Sigmoid colon (tissue), 6 donors: ENCODE measurements at regions not wholly inside any gene's neighbourhood (a gene's known extent, or its start where the extent isn't known, plus 50 kb on each side); places are given as distances from the start of the nearest gene placed in this dataset.

Source experiments
- DNase-seq: peaks from one replicate; pipeline ENCODE4 v3.0.0-alpha.2; 2019
- H3K27ac ChIP-seq, 4 donors: fragments of 200-600 bp; sonication (generic); one replicate each; pipeline ENCODE4 v1.5.1; 2016 to 2019; ENCODE audit warnings: mild to moderate bottlenecking in 1 of 4
- H3K27me3 ChIP-seq, 3 donors: fragments of 200-600 bp; sonication (generic); one replicate each; pipeline ENCODE4 v1.5.1; 2019; ENCODE audit warnings: mild to moderate bottlenecking in 1 of 3
- H3K36me3 ChIP-seq, 4 donors: fragments of 200-600 bp; sonication (generic); one replicate each; pipeline ENCODE4 v1.5.1; 2016 to 2019
- H3K4me1 ChIP-seq, 4 donors: fragments of 200-600 bp; sonication (generic); one replicate each; pipeline ENCODE4 v1.5.1; 2017 to 2019
- H3K4me3 ChIP-seq, 4 donors: fragments of 200-600 bp; sonication (generic); one replicate each; pipeline ENCODE4 v1.5.1; 2017 to 2019; ENCODE audit warnings: mild to moderate bottlenecking in 2 of 4, moderate library complexity in 1 of 4
- H3K9me3 ChIP-seq, 4 donors: fragments of 200-600 bp in 3 of 4; sonication (generic) in 3 of 4; one replicate each; pipeline versions ENCODE4 v1.5.1 to v1.6.1; 2013 to 2019
- CTCF ChIP-seq, 4 experiments: fragments of 450-650 bp in 3 of 4; fragments of 200-600 bp in 1 of 4; IDR thresholded peaks; one replicate each; pipeline ENCODE4 v1.5.1; 2016 to 2019; ENCODE audit warnings: antibody characterized with exemption in 4 of 4, mild to moderate bottlenecking in 3 of 4, moderate library complexity in 2 of 4
- EP300 ChIP-seq, 4 donors: sonication (generic); formaldehyde crosslinking; IDR thresholded peaks; one replicate each; pipeline ENCODE4 v1.6.1; 2017; ENCODE audit warnings: antibody characterized with exemption in 4 of 4
- POLR2A ChIP-seq, 2 donors: fragments of 450-650 bp; IDR thresholded peaks; one replicate each; pipeline ENCODE4 v1.6.1; 2016; ENCODE audit warnings: antibody characterized with exemption in 2 of 2, mild to moderate bottlenecking in 2 of 2, moderate library complexity in 2 of 2
- POLR2AphosphoS5 ChIP-seq, 4 donors: sonication (generic); formaldehyde crosslinking; IDR thresholded peaks; one replicate each; pipeline ENCODE4 v1.6.1; 2017; ENCODE audit warnings: antibody characterized with exemption in 4 of 4
- WGBS, 2 donors: extraction: QIAGEN DNeasy Blood & Tissue Kit; methylation state at CpG; one replicate each; pipeline ENCODE4 v1.1.7; 2013; 5-methylcytosine and 5-hydroxymethylcytosine counted together
- intact Hi-C: fragments of 100-400 bp; cut with DNase I; formaldehyde crosslinking; loops from one replicate; pipeline ENCODE4 v1.15.1; 2023
- donor health status: healthy with polysubstance abuse.
- donor health status: healthy.

GRCh38 chr3:76402926-76403325 is 617.6 kb upstream of the ZNF717 start:
- Histone ChIP-seq H3K27me3 (no peaks in the 10 kb centered on the region), H3K4me1 (no peaks in the 10 kb centered on the region), H3K27ac (no peak overlapping the region), H3K36me3 (no peaks in the 10 kb centered on the region), H3K9me3 (no peaks in the 10 kb centered on the region), H3K4me3 (no peak overlapping the region)
- intact Hi-C loops = no loop called here
- 54 to 62% methylated on average over 2 of the region's 2 CpGs for WGBS, 2 donors
- no peak for TF ChIP-seq POLR2AphosphoS5 (IDR thresholded peaks at IDR 0.05)
- no peak for TF ChIP-seq EP300 (IDR thresholded peaks at IDR 0.05)
- no peak for TF ChIP-seq POLR2A (IDR thresholded peaks at IDR 0.05)
- no peak for TF ChIP-seq CTCF (IDR thresholded peaks at IDR 0.05)
- no peak for DNase-seq

DNA sequence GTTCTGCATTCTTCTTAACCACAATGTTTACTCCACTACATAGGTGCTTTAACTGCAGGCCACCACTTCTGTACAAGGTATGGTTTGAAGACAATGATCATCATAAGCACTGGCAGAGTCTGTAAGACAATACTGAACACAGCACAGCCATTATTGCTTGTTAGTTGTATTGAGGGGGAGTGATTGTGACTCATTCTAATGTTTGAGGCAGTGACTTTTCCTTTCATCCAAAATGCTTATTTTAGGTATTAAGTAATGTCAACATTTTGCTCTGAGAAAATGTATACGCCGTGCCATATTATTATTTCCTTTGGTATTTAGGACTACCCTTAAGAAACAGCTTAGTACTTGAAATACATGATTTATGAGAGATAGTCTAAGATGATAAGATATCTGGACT is 618.2 kb upstream of the ZNF717 start:
- WGBS, 2 donors = 34 to 67% methylated on average over 2 of the region's 2 CpGs
- H3K4me1 ChIP-seq = no peaks in the 10 kb centered on the region
- TF ChIP-seq POLR2A (IDR thresholded peaks at IDR 0.05) (no peak), POLR2AphosphoS5 (IDR thresholded peaks at IDR 0.05) (no peak), EP300 (IDR thresholded peaks at IDR 0.05) (no peak), CTCF (IDR thresholded peaks at IDR 0.05) (no peak)
- intact Hi-C loops = no loop called here
- no peak for DNase-seq
- H3K4me3 ChIP-seq = no peak overlapping the region
- H3K27ac ChIP-seq = no peak overlapping the region
- no peaks in the 10 kb centered on the region for H3K36me3 ChIP-seq
- no peaks in the 10 kb centered on the region for H3K27me3 ChIP-seq
- no peaks in the 10 kb centered on the region for H3K9me3 ChIP-seq

DNA sequence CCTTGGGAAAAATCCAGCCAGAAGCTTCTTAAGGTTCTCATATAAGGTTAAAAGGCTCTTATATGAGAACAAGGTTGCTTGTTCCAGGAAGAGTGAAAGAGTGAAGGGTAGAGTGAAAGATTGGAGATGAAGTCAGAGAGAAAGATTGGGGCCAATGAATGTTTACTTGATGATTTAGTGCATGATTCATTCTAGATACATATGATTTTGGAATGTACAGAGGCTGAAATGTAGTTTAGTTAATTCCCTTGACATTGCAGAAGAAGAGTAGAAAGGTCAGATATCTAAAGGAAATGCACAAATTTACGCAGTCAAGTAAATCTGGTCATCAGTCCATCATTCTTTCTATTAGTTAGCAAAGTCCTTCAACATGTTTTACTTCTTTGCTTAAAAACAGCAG is 619.8 kb upstream of the ZNF717 start:
- 94 to 98% methylated on average over 1 of the region's 1 CpG for WGBS, 2 donors
- Histone ChIP-seq H3K36me3 (no peaks in the 10 kb centered on the region), H3K27ac (no peak overlapping the region), H3K9me3 (no peaks in the 10 kb centered on the region), H3K4me1 (no peaks in the 10 kb centered on the region), H3K4me3 (no peak overlapping the region), H3K27me3 (no peaks in the 10 kb centered on the region)
- TF ChIP-seq CTCF (IDR thresholded peaks at IDR 0.05) (no peak), POLR2A (IDR thresholded peaks at IDR 0.05) (no peak), EP300 (IDR thresholded peaks at IDR 0.05) (no peak)
- intact Hi-C loops = no loop called here
- DNase-seq = no peak

DNA sequence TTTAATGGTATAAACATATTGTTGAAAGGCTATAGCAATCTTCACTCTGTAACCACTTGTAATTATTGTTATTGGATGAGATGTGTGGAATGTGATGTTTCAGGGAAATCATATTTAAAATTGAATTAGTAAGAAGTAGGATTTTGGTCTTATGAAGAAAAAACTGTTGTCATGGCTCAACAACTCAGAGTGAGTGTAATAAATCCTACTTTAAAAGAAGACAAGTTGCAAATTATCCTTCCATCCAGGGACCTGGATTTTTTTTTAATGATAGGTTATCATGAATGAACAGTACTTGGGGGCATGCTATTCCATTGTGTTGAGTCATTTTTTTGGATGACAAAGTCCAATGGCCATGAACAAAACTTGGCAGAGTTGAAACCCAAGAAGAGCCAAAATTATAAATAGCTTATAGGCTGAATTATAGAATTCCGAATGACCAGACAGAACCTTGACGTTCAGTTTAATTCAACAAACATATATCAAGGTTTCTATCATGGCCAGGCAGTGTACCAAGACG is 625.5 kb upstream of the ZNF717 start:
- Histone ChIP-seq H3K9me3 (no peaks in the 10 kb centered on the region), H3K27ac (no peak overlapping the region), H3K27me3 (no peaks in the 10 kb centered on the region), H3K36me3 (no peaks in the 10 kb centered on the region), H3K4me3 (no peak overlapping the region), H3K4me1 (no peaks in the 10 kb centered on the region)
- DNase-seq = no peak
- intact Hi-C loops = no loop called here
- WGBS, 2 donors = 61 to 67% methylated on average over 3 of the region's 3 CpGs
- TF ChIP-seq EP300 (IDR thresholded peaks at IDR 0.05) = no peak
- no peak for TF ChIP-seq POLR2A (IDR thresholded peaks at IDR 0.05)
- no peak for TF ChIP-seq POLR2AphosphoS5 (IDR thresholded peaks at IDR 0.05)
- no peak for TF ChIP-seq CTCF (IDR thresholded peaks at IDR 0.05)

DNA sequence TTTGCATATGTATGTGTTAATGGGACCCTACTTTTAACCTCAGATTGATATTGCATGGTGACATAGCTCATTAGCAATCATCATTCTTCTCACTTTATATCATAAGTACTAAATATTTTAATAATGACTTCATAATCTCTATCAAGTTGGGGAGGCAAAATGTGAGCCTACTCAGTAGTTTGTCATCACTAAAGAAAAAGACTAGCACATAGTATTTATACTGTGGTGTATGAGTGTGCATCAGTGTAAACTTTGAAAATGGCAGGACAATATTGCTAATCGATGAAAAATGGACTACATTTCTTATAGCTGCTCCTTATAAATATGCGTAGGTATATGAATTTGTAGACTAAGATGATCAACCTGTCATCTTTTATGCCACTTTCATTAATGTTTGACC is 624.5 kb upstream of the ROBO2 start:
- no peaks in the 10 kb centered on the region for H3K27me3 ChIP-seq
- no peaks in the 10 kb centered on the region for H3K9me3 ChIP-seq
- no peaks in the 10 kb centered on the region for H3K4me1 ChIP-seq
- H3K27ac ChIP-seq = no peak overlapping the region
- H3K36me3 ChIP-seq = no peaks in the 10 kb centered on the region
- no peak for DNase-seq
- intact Hi-C loops = no loop called here
- WGBS, 2 donors = 83% methylated on average over 2 of the region's 2 CpGs
- no peak overlapping the region for H3K4me3 ChIP-seq
- no peak for TF ChIP-seq POLR2AphosphoS5 (IDR thresholded peaks at IDR 0.05)
- TF ChIP-seq CTCF (IDR thresholded peaks at IDR 0.05) = no peak
- TF ChIP-seq POLR2A (IDR thresholded peaks at IDR 0.05) = no peak
- no peak for TF ChIP-seq EP300 (IDR thresholded peaks at IDR 0.05)
